Psoas muscle (tissue), 7 donors: ENCODE measurements at regions not wholly inside any gene's neighbourhood (a gene's known extent, or its start where the extent isn't known, plus 50 kb on each side); places are given as distances from the start of the nearest gene placed in this dataset.
A peak's percentile ranks its signal among the peaks of the same experiment; 100 is the strongest.

Experiments
- ATAC-seq, 4 donors: fragments of 200-7000 bp; cut with Tn5 transposase; one replicate each; pipeline ENCODE4 v1.9.1; 2020; ENCODE audit warnings: moderate library complexity in 3 of 4, mild to moderate bottlenecking in 2 of 4
- DNase-seq, 2 donors: peaks; one replicate each; pipeline ENCODE4 v3.0.0-alpha.2; 2020
- H3K27ac ChIP-seq: fragments of 200-600 bp; one replicate; pipeline ENCODE4 v1.8.0; 2022
- H3K27me3 ChIP-seq, 3 donors: fragments of 200-600 bp in 1 of 3; one replicate each; pipeline versions ENCODE4 v1.6.1 to v1.8.0; 2013 to 2022; ENCODE audit warnings: low read length in 2 of 3, mild to moderate bottlenecking in 2 of 3, moderate library complexity in 1 of 3; ENCODE audit not compliant: insufficient read depth in 3 of 3
- H3K36me3 ChIP-seq, 2 donors: fragments of 200-600 bp in 1 of 2; one replicate each; pipeline versions ENCODE4 v1.6.1 to v1.8.0; 2013 to 2022; ENCODE audit warnings: low read depth in 1 of 2, mild to moderate bottlenecking in 1 of 2, moderate library complexity in 1 of 2; ENCODE audit not compliant: insufficient read depth in 1 of 2
- H3K4me1 ChIP-seq: fragments of 200-600 bp; one replicate; pipeline ENCODE4 v1.8.0; 2022
- H3K4me3 ChIP-seq: fragments of 200-600 bp; one replicate; pipeline ENCODE4 v1.8.0; 2022; ENCODE audit warnings: mild to moderate bottlenecking
- H3K9me3 ChIP-seq: fragments of 200-600 bp; one replicate; pipeline ENCODE4 v1.8.0; 2022
- WGBS, 3 donors: extraction: QIAGEN DNeasy Blood & Tissue Kit; methylation state at CpG; one replicate each; pipeline versions ENCODE4 v1.1.6 to v1.1.7; 2013; 5-methylcytosine and 5-hydroxymethylcytosine counted together
- intact Hi-C, 2 donors: fragments of 100-400 bp; cut with DNase I; formaldehyde crosslinking; loops; one replicate each; pipeline versions ENCODE4 v1.11.0 to v1.14.2; 2022
- TF ChIP-seq, protein P1 (sequence below): fragments of 200-600 bp; IDR thresholded peaks from one replicate; pipeline ENCODE4 v1.8.0; 2022; ENCODE audit warnings: antibody characterized with exemption
- donor health status: healthy with polysubstance abuse.
- donor health status: DM: no; HTN: no; CAD: no; lungs with moderate emphysema.
- donor health status: Bipolar disorder and iron deficiency.
- donor health status: healthy.
- donor health status: DM: yes; HTN: yes; CAD: no.
- donor health status: DM: no; HTN: no; CAD: no.
- donor health status: DM: yes; HTN: yes; CAD: no.

DNA sequence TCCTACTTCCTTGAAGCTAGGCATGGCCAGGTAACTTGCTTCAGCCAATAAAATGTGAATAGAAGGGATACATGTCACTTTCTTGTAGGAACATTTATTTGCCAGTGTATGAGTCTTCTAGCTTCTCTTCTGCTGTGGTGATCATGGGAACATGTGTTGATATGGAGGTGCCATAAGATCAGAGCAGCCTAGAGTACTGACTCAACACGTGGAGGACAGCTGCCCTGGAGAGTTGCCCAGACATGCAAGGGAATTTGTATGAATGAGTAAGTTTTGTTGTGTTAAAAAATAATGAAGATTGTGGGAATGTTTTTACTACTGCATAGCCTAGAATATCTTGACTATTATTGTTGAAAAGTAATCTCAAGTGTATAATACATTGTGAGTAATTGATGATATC is 502.3 kb downstream of the NUF2 start:
- WGBS, 3 donors: 9 to 12% (median 11%) methylated on average over 1 of the region's 1 CpG
- ATAC-seq (no peak), DNase-seq (peak in 1 of 2 donors; percentile 30)
- intact Hi-C loops: no loop called here
- Histone ChIP-seq H3K9me3 (no peaks in the 10 kb centered on the region), H3K27ac (no peak overlapping the region), H3K4me3 (no peak overlapping the region), H3K36me3 (no peaks in the 10 kb centered on the region), H3K4me1 (peaks cover 27% of the 10 kb centered on the region), H3K27me3 (no peaks in the 10 kb centered on the region)
- TF ChIP-seq, protein P1, sequence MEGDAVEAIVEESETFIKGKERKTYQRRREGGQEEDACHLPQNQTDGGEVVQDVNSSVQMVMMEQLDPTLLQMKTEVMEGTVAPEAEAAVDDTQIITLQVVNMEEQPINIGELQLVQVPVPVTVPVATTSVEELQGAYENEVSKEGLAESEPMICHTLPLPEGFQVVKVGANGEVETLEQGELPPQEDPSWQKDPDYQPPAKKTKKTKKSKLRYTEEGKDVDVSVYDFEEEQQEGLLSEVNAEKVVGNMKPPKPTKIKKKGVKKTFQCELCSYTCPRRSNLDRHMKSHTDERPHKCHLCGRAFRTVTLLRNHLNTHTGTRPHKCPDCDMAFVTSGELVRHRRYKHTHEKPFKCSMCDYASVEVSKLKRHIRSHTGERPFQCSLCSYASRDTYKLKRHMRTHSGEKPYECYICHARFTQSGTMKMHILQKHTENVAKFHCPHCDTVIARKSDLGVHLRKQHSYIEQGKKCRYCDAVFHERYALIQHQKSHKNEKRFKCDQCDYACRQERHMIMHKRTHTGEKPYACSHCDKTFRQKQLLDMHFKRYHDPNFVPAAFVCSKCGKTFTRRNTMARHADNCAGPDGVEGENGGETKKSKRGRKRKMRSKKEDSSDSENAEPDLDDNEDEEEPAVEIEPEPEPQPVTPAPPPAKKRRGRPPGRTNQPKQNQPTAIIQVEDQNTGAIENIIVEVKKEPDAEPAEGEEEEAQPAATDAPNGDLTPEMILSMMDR: no peak

DNA sequence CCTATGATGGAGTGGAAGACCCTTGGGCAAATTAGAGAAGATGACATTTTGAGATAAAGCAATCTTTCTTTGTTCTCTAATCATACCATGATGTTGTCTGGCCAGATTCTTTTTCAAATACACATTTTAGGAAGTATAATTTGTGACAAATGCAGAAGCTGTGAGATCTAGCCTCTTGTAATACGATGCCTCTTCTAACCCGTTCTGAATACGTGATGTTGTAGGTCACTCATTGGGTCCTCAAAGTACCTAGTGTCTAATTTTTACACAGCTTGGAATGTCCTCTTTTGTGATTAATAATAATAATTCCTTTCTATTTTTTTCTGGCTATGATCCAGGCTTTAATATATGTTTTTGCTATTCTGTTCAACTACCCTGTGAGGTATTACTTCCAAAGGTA is 502.7 kb downstream of the NUF2 start:
- DNase-seq (no peak), ATAC-seq (no peak)
- no peak overlapping the region for H3K27ac ChIP-seq
- no peaks in the 10 kb centered on the region for H3K9me3 ChIP-seq
- intact Hi-C loops: no loop called here
- TF ChIP-seq, protein P1: no peak
- WGBS, 3 donors: 50 to 77% (median 66%) methylated on average over 3 of the region's 3 CpGs
- no peak overlapping the region for H3K4me3 ChIP-seq
- no peaks in the 10 kb centered on the region for H3K27me3 ChIP-seq
- no peaks in the 10 kb centered on the region for H3K36me3 ChIP-seq
- peaks cover 27% of the 10 kb centered on the region for H3K4me1 ChIP-seq

DNA sequence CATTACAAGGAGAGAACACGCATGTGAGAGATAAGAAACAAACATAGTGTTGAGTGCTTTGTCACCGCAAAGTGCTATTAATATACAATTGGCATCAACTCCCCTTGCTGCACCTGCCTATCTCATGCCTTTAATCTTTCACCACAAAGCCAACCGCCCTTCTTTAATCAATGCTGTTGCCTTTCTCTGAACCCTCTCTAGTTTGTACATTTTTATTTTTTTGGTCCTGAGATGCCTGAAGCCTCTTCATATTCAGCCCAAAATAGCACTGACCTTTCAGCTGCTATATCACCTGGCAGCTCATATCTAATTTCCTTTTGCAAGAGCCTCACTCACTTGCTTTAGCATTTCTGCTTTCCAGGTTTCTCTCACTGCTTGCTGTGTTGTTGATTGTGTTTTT is 504.7 kb downstream of the NUF2 start:
- no peaks in the 10 kb centered on the region for H3K9me3 ChIP-seq
- DNase-seq (no peak), ATAC-seq (peak; percentile 73 to 94 (median 86))
- H3K36me3 ChIP-seq: no peaks in the 10 kb centered on the region
- TF ChIP-seq, protein P1: no peak
- peaks cover 27% of the 10 kb centered on the region for H3K4me1 ChIP-seq
- no peak overlapping the region for H3K4me3 ChIP-seq
- no peaks in the 10 kb centered on the region for H3K27me3 ChIP-seq
- intact Hi-C loops: no loop called here
- peak overlapping the region; percentile 38 for H3K27ac ChIP-seq
- 41 to 62% (median 41%) methylated on average over 3 of the region's 3 CpGs for WGBS, 3 donors

DNA sequence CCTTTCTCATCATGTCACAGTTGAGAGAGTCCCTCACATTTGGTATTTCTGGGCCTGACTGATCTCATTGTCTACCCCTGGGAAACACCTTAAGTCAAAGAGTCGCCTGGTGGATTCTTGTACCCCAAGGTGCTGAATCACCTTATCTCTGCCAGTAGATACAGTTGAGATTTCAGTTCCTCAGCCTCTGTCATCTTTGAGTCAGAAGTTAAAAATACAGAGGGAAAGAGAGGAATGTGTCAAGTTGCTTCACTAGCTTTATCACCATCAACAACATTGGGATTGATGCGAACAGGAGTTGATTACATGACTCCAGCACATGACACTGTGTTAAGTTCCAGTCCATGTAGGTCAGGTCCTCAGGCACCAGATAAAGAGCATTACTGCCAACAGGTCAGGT is 513.0 kb downstream of the NUF2 start:
- Histone ChIP-seq H3K9me3 (no peaks in the 10 kb centered on the region), H3K4me3 (no peak overlapping the region), H3K4me1 (no peaks in the 10 kb centered on the region), H3K36me3 (no peaks in the 10 kb centered on the region), H3K27me3 (no peaks in the 10 kb centered on the region), H3K27ac (no peak overlapping the region)
- TF ChIP-seq, protein P1: no peak
- intact Hi-C loops: no loop called here
- 58 to 82% (median 82%) methylated on average over 2 of the region's 2 CpGs for WGBS, 3 donors
- ATAC-seq (peak; percentile 83 to 97 (median 94)), DNase-seq (no peak)

DNA sequence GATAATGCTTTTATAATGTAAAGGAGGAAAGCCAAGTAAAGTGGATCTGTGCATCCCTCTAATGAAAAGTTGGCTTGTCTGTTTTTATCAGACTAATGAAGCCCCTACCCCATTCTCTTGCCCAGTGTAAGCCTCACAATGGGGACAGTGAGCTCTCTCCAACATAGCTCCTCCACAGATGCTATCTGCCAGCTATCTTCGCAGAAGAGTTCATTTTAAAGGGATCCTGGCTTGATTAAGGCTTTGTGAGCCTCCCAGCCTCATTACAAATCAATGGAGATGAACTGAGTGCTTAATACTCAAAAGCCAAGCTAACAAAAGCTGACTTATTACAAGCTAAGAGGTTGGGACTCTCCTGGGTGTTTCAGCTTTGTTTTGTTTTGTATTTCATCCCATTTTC is 514.7 kb downstream of the NUF2 start:
- Histone ChIP-seq H3K4me1 (no peaks in the 10 kb centered on the region), H3K27ac (no peak overlapping the region), H3K9me3 (no peaks in the 10 kb centered on the region), H3K4me3 (no peak overlapping the region), H3K36me3 (no peaks in the 10 kb centered on the region), H3K27me3 (no peaks in the 10 kb centered on the region)
- TF ChIP-seq, protein P1: no peak
- WGBS, 3 donors: 63 to 81% (median 75%) methylated on average over 1 of the region's 1 CpG
- intact Hi-C loops: no loop called here
- no peak for ATAC-seq
- DNase-seq: no peak
